ENCODE measurements at regions not wholly inside any gene's neighbourhood (a gene's known extent, or its start where the extent isn't known, plus 50 kb on each side); places are given as distances from the start of the nearest gene placed in this dataset.

GRCh38 chrX:39204945-39205344 is 403.7 kb downstream of the MID1IP1 start:
- in situ Hi-C loops (cut with MboI; ENCODE audit: low sequenced_read_pairs) = no loop called here

- in situ Hi-C loops (cut with MboI; ENCODE audit: low sequenced_read_pairs) = no loop called here
Observed at GRCh38 chrX:39205467-39205866, 404.2 kb downstream of the MID1IP1 start.

- in situ Hi-C loops (cut with MboI; ENCODE audit: low sequenced_read_pairs) = no loop called here
Observed at GRCh38 chrX:39206399-39207145, 405.3 kb downstream of the MID1IP1 start.

GRCh38 chrX:39211501-39211900 is 410.2 kb downstream of the MID1IP1 start:
- in situ Hi-C loops (cut with MboI; ENCODE audit: low sequenced_read_pairs) = no loop called here

- in situ Hi-C loops (cut with MboI; ENCODE audit: low sequenced_read_pairs) = no loop called here
Observed at GRCh38 chrX:39212456-39212855, 411.2 kb downstream of the MID1IP1 start.

- in situ Hi-C loops (cut with MboI; ENCODE audit: low sequenced_read_pairs) = no loop called here
Observed at GRCh38 chrX:39214387-39215126, 413.3 kb downstream of the MID1IP1 start.

GRCh38 chrX:39220952-39221351 is 419.7 kb downstream of the MID1IP1 start:
- in situ Hi-C loops (cut with MboI; ENCODE audit: low sequenced_read_pairs) = no loop called here

- in situ Hi-C loops (cut with MboI; ENCODE audit: low sequenced_read_pairs) = no loop called here
Observed at GRCh38 chrX:39222346-39223113, 421.3 kb downstream of the MID1IP1 start.

- in situ Hi-C loops (cut with MboI; ENCODE audit: low sequenced_read_pairs) = no loop called here
Observed at GRCh38 chrX:39226251-39226650, 425.0 kb downstream of the MID1IP1 start.

- in situ Hi-C loops (cut with MboI; ENCODE audit: low sequenced_read_pairs) = no loop called here
Observed at GRCh38 chrX:39227371-39227770, 426.1 kb downstream of the MID1IP1 start.

- in situ Hi-C loops (cut with MboI; ENCODE audit: low sequenced_read_pairs) = no loop called here
Observed at GRCh38 chrX:39238006-39238405, 436.7 kb downstream of the MID1IP1 start.

- in situ Hi-C loops (cut with MboI; ENCODE audit: low sequenced_read_pairs) = no loop called here
Observed at GRCh38 chrX:39242187-39242586, 440.9 kb downstream of the MID1IP1 start.

- in situ Hi-C loops (cut with MboI; ENCODE audit: low sequenced_read_pairs) = no loop called here
Observed at GRCh38 chrX:39244147-39244546, 442.9 kb downstream of the MID1IP1 start.

GRCh38 chrX:39245024-39245423 is 443.8 kb downstream of the MID1IP1 start:
- in situ Hi-C loops (cut with MboI; ENCODE audit: low sequenced_read_pairs) = no loop called here

- in situ Hi-C loops (cut with MboI; ENCODE audit: low sequenced_read_pairs) = no loop called here
Observed at GRCh38 chrX:39247536-39247935, 446.3 kb downstream of the MID1IP1 start.

- in situ Hi-C loops (cut with MboI; ENCODE audit: low sequenced_read_pairs) = no loop called here
Observed at GRCh38 chrX:39248330-39248729, 447.1 kb downstream of the MID1IP1 start.

GRCh38 chrX:39249999-39250398 is 448.7 kb downstream of the MID1IP1 start:
- in situ Hi-C loops (cut with MboI; ENCODE audit: low sequenced_read_pairs) = no loop called here

- in situ Hi-C loops (cut with MboI; ENCODE audit: low sequenced_read_pairs) = no loop called here
Observed at GRCh38 chrX:39251995-39252394, 450.7 kb downstream of the MID1IP1 start.

- in situ Hi-C loops (cut with MboI; ENCODE audit: low sequenced_read_pairs) = no loop called here
Observed at GRCh38 chrX:39253551-39253950, 452.3 kb downstream of the MID1IP1 start.

- in situ Hi-C loops (cut with MboI; ENCODE audit: low sequenced_read_pairs) = no loop called here
Observed at GRCh38 chrX:39258331-39258730, 457.1 kb downstream of the MID1IP1 start.

GRCh38 chrX:39260965-39261364 is 459.7 kb downstream of the MID1IP1 start:
- in situ Hi-C loops (cut with MboI; ENCODE audit: low sequenced_read_pairs) = no loop called here

Data from HL-60/S4 treated with retinoic acid at 250 ng/mL for 4 days and 3 days (cell line).